NCI-H1092 treated with DMSO at 0.1 percent for 48 hours (cell line): ENCODE measurements at regions not wholly inside any gene's neighbourhood (a gene's known extent, or its start where the extent isn't known, plus 50 kb on each side); places are given as distances from the start of the nearest gene placed in this dataset.
"Not testable (repeated sequence)": the region's sequence is repeated elsewhere in the genome, so short reads cannot be mapped to it uniquely, and the experiment has no call there.

Experiments
- DNase-seq: peaks from one replicate; lab custom pipeline; 2025; lab: John Stamatoyannopoulos, UW

DNA sequence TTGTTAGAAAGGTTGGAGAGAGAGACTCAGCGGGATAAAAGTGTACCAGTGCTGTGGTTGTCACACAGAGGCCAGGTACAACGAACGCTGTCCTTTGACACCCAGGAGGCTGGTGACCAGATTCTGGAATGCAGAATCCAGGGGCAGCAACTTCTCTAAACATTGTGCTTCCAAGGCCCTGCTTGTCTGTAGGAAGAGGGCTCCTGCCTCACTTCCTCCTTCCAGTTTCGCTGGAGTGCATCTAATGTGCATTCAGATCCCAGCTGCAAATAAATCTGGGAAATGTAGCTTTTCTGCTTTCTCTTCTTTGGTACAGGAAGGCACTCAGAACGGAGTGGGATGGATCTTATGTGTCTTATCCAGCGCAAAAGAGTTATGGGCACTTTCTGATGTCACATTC is 171.8 kb upstream of the ATP5MC3 start:
- no peak for DNase-seq

- DNase-seq: no peak
These were observed 170.0 kb upstream of the ATP5MC3 start for GRCh38 chr2:175351512-175351911.

- no peak for DNase-seq
These were observed 168.6 kb upstream of the ATP5MC3 start for GRCh38 chr2:175350105-175350504.

GRCh38 chr2:175342085-175342484 is 160.6 kb upstream of the ATP5MC3 start:
- no peak for DNase-seq

DNA sequence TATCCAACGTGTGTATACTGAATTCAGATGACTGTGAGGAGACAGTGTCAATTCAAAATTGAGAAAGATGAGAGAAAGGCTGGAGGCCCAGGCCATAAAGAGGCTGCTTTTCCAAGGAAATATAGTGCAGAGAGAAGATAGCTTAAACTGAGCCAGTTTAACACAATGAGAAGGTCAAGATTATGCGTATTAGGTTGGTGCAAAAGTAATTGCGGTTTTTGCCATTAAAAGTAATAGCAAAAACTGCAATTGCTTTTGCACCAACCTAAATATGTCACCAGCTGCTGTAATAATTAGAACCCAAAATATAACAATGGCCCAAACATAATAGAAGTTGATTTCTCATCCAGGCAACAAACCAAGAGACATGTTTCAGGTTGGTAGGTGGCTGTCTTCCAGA is 148.7 kb upstream of the ATP5MC3 start:
- no peak for DNase-seq

- no peak for DNase-seq
These were observed 145.3 kb upstream of the ATP5MC3 start for GRCh38 chr2:175326801-175327200.

- DNase-seq: not testable (repeated sequence)
These were observed 144.7 kb upstream of the ATP5MC3 start for GRCh38 chr2:175326164-175326563.

- no peak for DNase-seq
These were observed 141.7 kb upstream of the ATP5MC3 start for GRCh38 chr2:175323162-175323561.

- DNase-seq: no peak
These were observed 137.0 kb upstream of the ATP5MC3 start for GRCh38 chr2:175318542-175318941.

DNA sequence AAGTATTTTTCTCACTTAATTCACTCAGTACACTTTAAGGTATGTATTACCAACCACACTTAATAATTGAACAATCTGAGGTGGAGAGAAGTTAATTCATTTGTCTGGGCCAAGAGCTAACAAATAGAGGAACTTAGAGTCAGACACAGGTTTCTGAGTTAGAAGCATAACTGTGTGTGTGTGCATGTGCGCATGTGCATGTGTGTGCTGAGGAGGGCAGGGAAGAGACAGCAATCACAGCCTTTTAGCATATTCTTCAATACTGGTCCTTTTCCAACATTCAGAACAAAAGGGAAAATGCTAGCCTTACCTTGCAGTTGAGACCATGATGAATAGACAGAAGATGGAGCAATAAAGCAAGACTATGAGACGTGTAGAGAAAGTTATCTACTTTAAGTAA is 136.2 kb upstream of the ATP5MC3 start:
- DNase-seq: no peak

DNA sequence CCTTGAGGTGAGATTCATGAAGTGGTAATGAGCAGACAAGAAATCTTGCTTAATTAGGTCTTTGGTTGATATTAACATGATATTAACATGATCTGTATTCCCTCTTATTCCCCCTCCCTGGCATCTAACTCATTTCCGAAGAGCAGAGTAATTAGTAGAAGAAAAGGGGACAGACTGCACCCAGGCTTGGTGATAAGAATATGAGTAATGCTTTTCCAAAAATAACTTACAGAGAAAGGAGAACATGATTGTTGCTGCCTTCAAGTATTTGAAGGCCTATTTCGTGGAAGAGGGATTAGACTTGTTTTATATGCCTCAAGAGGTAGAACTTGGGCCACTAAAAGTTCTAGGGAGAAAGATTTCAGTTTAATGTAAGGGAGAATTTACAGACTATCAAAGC is 130.6 kb upstream of the ATP5MC3 start:
- DNase-seq: no peak

- DNase-seq: no peak
These were observed 129.4 kb upstream of the ATP5MC3 start for GRCh38 chr2:175310813-175311504.

DNA sequence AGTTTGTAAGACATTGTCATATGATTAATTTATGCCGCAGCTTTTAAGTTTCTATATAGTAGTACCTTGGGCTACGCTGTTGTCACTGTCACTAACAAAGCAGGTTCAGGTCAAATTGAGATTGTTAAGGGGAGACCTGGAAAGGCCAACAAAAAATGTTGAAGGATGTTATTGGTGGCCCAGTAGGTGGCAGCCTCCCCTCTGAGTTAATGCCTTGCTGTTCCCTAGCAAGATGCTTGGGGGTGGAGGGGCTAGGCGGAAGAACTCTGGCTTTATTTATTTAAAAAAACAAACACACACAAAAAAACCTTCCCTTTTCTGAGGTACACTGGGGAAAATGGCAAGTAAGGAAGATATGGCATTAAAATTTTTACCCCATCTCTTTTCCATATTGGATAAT is 128.3 kb upstream of the ATP5MC3 start:
- peak; percentile 63 for DNase-seq

GRCh38 chr2:175308005-175308404 is 126.5 kb upstream of the ATP5MC3 start:
- no peak for DNase-seq

DNA sequence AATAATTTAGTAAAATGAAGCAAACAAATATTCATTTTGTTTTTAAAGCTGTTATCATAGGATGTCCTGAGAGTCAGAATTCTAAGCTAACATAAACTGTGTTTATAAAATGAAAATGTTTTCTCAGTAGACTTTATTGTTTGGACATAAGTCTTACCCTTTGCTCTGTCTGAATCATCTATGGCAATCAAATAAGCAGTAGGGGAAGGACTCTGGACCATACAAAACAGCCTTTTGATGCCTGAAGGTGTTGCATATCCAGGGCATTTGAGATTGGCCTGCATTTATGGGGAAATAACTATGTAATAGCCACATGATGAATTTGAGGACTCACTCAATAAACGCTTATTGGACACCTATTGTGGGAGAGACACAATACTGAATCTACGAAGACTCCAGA is 123.0 kb upstream of the ATP5MC3 start:
- DNase-seq: no peak

- no peak for DNase-seq
These were observed 112.3 kb upstream of the ATP5MC3 start for GRCh38 chr2:175293776-175294175.

GRCh38 chr2:175293195-175293594 is 111.7 kb upstream of the ATP5MC3 start:
- DNase-seq: no peak

DNA sequence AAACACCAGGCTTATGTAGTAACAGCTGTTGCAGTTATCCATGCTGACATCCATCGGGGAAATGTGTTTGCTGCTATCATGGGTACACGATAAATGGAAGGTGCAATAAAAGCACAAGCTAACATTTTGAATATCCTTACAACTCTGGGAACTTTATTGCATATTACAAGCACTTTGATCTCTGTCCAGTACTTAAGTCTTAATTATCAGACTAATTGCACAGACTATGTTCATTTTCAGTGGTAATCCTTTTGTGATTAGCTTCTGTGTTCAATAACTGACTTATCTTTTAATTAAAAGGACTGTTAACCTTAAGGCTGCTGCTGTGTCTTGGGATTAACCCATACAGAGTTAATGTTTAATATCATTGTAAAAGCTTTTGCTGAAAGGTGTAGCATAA is 101.4 kb upstream of the ATP5MC3 start:
- DNase-seq: no peak

GRCh38 chr2:175282300-175282699 is 100.8 kb upstream of the ATP5MC3 start:
- peak; percentile 71 for DNase-seq

- DNase-seq: no peak
These were observed 96.3 kb upstream of the ATP5MC3 start for GRCh38 chr2:175277772-175278171.

GRCh38 chr2:175275539-175275938 is 94.0 kb upstream of the ATP5MC3 start:
- peak; percentile 35 for DNase-seq

- DNase-seq: no peak
These were observed 77.7 kb upstream of the ATP5MC3 start for GRCh38 chr2:175259164-175259563.

- no peak for DNase-seq
These were observed 75.5 kb upstream of the ATP5MC3 start for GRCh38 chr2:175256806-175257585.

GRCh38 chr2:175256391-175256790 is 74.9 kb upstream of the ATP5MC3 start:
- not testable (repeated sequence) for DNase-seq
